NB4 (cell line): ENCODE measurements at regions not wholly inside any gene's neighbourhood (a gene's known extent, or its start where the extent isn't known, plus 50 kb on each side); places are given as distances from the start of the nearest gene placed in this dataset.

ENCODE experiments used
- POLR2A ChIP-seq: IDR thresholded peaks from 2 replicates; pipeline ENCODE4 v1.6.1; 2011; ENCODE audit warnings: mild to moderate bottlenecking; ENCODE audit not compliant: insufficient read length; ENCODE audit errors: extremely low read depth
- TF ChIP-seq, protein P1 (sequence below): IDR thresholded peaks from one replicate; pipeline ENCODE4 v1.5.1; 2012; ENCODE audit warnings: low read depth, low read length
- TF ChIP-seq, protein P2 (sequence below): IDR thresholded peaks from 2 replicates; pipeline ENCODE4 v1.6.1; 2011; ENCODE audit warnings: low read depth, low read length

DNA sequence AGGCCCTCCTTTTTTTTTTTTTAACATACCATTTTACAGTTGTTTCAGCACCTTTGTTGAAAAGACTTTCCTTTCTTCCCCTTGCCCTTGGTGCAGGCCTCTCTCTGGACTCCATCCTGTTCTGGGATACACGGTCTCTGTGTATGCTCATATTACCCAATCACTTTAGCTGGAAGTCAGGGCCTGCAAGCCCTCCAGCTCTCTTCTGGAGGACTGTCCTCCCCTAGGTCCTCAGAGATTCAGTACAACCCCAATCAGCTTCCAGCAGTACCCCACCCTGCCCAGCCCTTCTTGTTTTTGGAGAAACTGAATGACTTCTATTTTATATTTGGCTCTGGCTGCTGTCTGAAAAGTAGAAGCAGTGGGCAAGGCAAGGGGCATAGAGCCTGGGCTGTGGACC is 270.8 kb downstream of the KLF13 start:
- TF ChIP-seq, protein P1, sequence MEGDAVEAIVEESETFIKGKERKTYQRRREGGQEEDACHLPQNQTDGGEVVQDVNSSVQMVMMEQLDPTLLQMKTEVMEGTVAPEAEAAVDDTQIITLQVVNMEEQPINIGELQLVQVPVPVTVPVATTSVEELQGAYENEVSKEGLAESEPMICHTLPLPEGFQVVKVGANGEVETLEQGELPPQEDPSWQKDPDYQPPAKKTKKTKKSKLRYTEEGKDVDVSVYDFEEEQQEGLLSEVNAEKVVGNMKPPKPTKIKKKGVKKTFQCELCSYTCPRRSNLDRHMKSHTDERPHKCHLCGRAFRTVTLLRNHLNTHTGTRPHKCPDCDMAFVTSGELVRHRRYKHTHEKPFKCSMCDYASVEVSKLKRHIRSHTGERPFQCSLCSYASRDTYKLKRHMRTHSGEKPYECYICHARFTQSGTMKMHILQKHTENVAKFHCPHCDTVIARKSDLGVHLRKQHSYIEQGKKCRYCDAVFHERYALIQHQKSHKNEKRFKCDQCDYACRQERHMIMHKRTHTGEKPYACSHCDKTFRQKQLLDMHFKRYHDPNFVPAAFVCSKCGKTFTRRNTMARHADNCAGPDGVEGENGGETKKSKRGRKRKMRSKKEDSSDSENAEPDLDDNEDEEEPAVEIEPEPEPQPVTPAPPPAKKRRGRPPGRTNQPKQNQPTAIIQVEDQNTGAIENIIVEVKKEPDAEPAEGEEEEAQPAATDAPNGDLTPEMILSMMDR = no peak
- TF ChIP-seq POLR2A = no peak
- TF ChIP-seq, protein P2, sequence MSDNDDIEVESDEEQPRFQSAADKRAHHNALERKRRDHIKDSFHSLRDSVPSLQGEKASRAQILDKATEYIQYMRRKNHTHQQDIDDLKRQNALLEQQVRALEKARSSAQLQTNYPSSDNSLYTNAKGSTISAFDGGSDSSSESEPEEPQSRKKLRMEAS = no peak
